ENCODE measurements at regions not wholly inside any gene's neighbourhood (a gene's known extent, or its start where the extent isn't known, plus 50 kb on each side); places are given as distances from the start of the nearest gene placed in this dataset.

DNA sequence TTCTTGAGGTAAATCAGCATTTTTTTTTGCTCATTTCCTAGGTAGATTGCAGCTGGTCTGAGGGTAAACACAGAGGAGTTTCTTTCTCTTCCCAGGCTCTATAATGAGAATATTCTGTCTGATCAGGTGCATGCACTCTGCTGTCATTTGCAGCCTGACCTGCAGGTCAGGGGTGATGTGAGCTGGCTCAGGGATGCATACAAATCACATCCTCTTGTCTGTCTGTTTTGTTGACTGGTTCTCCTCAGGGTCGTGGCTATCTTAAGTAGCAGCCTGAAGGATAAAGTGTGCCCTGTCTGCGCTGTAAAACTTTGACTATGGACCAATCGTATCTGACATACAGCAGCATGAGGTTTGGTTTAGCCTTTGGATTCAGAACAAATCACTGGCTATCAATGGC lies 183.4 kb upstream of the POU3F2 start:
- FAIRE-seq = no peak

GRCh38 chr6:98653179-98653578 lies 181.2 kb upstream of the POU3F2 start:
- FAIRE-seq = no peak

DNA sequence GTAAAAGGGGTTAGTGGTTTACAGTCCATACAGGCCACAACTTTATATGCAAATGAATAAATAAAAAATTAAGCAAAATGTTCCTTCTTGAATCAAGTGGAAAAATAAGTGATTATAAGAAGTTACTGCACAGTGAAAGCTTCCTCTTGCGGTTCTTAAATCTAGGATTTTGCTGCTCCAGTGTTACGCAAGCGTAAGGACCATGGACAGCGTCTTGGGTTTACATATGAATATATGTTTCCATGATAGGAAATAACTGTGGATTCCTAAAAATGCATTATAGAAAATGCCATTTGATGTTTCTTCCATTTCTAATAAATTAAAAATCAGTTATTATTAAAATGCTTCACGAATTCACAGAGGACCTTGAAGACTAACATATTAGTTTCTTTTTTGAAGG lies 176.6 kb upstream of the POU3F2 start:
- no peak for FAIRE-seq

DNA sequence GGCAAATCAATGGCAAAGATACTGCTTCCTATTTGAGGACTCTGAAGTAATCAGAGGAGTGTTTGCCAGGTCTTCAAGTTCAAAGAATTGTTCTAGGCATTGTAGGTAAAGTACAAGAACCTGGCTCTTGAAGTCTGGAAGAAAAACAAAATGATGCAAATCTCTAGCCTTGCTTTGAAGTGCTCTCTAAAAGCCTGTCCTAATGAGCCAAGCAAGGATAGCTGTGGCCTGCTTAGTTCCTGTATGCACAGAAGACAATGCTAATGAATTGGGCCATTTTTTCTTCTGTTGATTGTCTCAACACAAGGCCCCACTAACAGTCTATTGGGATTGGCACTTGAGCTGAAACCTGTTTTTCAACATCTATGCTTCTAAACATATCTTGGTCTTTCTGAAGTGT lies 165.0 kb upstream of the POU3F2 start:
- FAIRE-seq = no peak

DNA sequence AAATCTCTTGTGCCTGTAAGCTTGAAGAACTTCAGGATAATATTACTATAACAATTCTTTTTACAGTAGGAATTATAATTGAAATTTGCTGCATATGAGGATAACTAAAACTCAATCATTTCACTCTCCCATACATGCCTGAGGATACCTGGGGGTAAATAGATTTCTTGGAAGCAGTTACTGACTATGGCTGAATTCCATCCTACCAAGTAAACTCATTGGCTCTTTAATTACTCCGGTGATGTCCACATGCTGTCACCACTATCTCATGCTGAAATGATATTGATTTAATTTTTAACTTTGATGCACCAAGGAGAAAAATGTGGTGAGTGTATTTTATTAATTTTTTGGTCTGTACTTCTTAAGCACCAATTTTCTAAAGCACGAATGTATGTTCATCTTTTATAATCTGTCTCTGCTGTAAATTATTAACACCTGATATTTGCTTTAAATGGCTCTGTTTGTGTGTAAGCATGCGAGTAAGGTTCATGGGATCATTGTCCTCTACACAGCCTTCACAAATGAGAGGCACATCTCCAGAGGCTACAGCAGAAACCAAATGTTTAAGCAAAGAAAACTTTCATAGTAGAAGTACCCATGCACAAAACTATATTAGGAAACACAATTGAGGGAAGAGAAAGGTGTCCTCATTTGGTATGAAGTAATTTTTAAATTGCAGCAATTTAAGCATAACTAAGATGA lies 164.2 kb upstream of the POU3F2 start:
- FAIRE-seq = no peak

DNA sequence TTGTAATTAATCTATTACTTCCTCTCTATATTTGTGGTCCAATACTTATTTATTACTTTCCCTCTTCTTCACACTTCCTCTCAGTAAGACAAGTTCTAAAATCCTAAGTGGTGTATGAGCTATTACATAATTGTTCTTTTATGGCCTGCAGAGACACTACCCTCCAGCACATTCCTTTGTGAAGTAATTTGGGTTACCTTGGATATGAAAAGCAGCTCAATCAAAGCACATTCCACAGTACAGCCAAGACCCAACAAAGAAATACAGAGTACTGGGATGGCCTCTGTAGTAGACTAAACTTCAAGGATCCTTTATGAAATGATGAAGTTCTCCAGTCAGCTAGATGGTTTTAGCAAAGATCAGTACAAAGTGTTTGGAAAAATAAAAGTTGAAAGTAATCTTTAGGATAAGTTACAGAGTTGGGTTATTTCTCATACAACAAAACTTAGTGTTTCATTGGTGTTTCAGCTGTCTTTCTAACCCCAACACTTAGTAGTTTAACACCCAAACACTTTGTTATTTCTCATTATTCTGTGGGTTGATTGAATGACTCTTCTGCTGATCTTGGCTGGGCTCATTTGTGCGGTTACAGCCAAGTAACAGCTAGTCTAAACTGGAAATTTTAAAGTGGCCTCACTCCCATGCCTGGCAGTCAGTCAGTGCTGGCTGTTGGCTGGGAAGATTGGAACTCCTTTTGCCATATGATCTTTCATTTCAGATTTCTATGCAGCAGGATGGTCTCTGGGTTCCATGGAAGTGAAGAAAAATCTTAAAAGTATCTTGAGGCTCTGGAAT lies 161.5 kb upstream of the POU3F2 start:
- FAIRE-seq = no peak

- no peak for FAIRE-seq
Observed at GRCh38 chr6:98678481-98678880, 155.9 kb upstream of the POU3F2 start.

- FAIRE-seq = no peak
Observed at GRCh38 chr6:98686008-98686601, 148.3 kb upstream of the POU3F2 start.

DNA sequence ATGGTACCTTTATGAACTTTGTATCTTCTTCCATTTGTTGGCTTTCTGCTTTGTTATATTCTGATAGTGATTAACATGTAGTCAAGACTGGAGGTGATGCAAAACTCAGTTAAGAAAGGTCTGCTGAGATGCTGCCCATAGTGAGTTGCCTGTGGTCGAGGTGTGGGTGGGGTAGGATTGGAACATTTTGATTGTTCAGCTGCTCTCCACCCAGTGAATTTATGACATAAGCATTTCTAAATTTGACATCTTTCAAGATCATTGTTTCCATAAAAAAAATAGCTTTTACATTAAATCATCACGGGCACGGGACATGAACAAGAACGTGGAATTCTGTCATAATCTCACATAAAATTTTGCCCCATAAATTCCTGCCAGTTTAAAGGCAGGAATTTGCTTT lies 146.6 kb upstream of the POU3F2 start:
- no peak for FAIRE-seq

GRCh38 chr6:98695091-98695801 lies 139.1 kb upstream of the POU3F2 start:
- FAIRE-seq = no peak

GRCh38 chr6:98711380-98711779 lies 123.0 kb upstream of the POU3F2 start:
- no peak for FAIRE-seq

- no peak for FAIRE-seq
Observed at GRCh38 chr6:98716341-98716740, 118.0 kb upstream of the POU3F2 start.

- no peak for FAIRE-seq
Observed at GRCh38 chr6:98717322-98717877, 117.0 kb upstream of the POU3F2 start.

GRCh38 chr6:98717988-98718387 lies 116.4 kb upstream of the POU3F2 start:
- no peak for FAIRE-seq

- FAIRE-seq = no peak
Observed at GRCh38 chr6:98724537-98724936, 109.8 kb upstream of the POU3F2 start.

DNA sequence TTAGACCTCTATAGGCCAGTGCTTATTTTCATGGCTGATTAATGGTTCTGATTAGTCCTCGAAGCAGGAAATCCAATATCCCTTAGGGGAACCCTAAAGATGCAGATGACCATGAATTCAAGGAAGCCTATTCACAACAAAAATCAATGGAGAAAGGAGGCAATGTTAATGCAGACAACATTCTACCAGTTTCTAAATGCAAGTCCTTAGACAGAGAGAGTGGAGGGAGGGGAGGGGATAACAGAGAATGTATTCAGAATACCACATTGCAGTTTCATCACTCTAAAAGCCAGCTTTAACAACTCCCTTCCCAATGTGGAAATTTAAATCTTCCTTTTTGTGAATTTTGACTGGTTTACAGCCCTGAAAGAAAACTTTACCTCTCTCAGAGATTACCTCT lies 87.1 kb upstream of the POU3F2 start:
- FAIRE-seq = no peak

GRCh38 chr6:98747960-98748359 lies 86.4 kb upstream of the POU3F2 start:
- FAIRE-seq = no peak

DNA sequence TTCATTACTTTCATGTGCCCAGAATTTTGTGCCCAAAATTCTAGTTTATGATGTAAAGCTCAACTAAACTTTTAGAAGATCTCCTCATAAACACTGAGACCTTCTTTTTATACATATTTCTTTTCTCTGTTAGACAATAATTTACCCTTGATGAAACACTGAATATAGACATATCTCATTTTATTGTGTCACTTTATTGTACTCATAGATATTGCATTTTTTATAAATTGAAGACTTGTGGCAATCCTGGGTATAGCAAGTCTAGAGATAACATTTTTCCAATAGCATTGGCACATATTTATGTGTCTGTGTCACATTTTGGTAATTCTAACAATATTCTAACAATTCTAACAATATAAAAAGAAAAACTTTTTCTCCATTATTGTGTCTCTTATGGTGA lies 74.9 kb upstream of the POU3F2 start:
- no peak for FAIRE-seq

DNA sequence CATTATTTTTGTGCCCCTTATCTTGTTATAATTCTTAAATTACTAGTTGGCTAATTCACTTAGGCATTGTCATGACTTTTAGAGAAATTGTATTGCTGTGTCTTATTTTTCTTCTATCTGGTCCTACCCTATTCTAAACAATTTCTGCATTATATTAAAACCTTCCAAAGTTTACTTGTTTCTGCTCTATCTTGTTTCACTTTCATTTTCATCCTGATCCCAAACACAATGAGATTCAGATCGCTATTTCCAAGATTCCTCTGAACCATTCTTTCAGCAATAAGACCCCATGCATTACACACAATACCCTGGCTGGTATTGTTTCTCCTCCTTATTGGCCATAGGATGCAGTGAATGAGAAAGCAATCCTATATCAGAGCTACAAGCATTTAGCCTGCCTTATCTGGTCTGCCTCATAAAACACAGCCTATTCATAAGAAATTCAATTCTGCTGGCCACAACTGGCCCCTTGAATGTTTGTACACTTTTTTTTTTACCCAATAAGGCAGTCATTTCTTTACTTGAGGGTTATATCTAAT lies 69.9 kb upstream of the POU3F2 start:
- FAIRE-seq = no peak

GRCh38 chr6:98769546-98769945 lies 64.8 kb upstream of the POU3F2 start:
- FAIRE-seq = no peak

- no peak for FAIRE-seq
Observed at GRCh38 chr6:98775205-98775604, 59.2 kb upstream of the POU3F2 start.

GRCh38 chr6:98777762-98778161 lies 56.6 kb upstream of the POU3F2 start:
- FAIRE-seq = no peak

- FAIRE-seq = no peak
Observed at GRCh38 chr6:98779618-98780017, 54.8 kb upstream of the POU3F2 start.

Data from endometrium (tissue), 2 donors.